Daoy (cell line): ENCODE measurements at regions not wholly inside any gene's neighbourhood (a gene's known extent, or its start where the extent isn't known, plus 50 kb on each side); places are given as distances from the start of the nearest gene placed in this dataset.
"Not testable (repeated sequence)": the region's sequence is repeated elsewhere in the genome, so short reads cannot be mapped to it uniquely, and the experiment has no call there.

Experiments
- DNase-seq: peaks from one replicate; pipeline ENCODE4 v3.0.0-alpha.2; 2015; ENCODE audit warnings: low read depth

- DNase-seq = no peak
Observed at GRCh38 chr17:22253007-22253406, 560.7 kb downstream of the KCNJ18 start.

- DNase-seq = no peak
Observed at GRCh38 chr17:22265807-22266206, 573.5 kb downstream of the KCNJ18 start.

- DNase-seq = peak; percentile 86
Observed at GRCh38 chr17:22266231-22266630, 573.9 kb downstream of the KCNJ18 start.

GRCh38 chr17:22267019-22267418, 574.7 kb downstream of the KCNJ18 start:
- DNase-seq = no peak

GRCh38 chr17:22268214-22268911, 576.0 kb downstream of the KCNJ18 start:
- DNase-seq = no peak

- no peak for DNase-seq
Observed at GRCh38 chr17:22268912-22269220, 576.5 kb downstream of the KCNJ18 start.

- no peak for DNase-seq
Observed at GRCh38 chr17:22270381-22270780, 578.1 kb downstream of the KCNJ18 start.

GRCh38 chr17:22270809-22271208, 578.5 kb downstream of the KCNJ18 start:
- not testable (repeated sequence) for DNase-seq

- DNase-seq = no peak
Observed at GRCh38 chr17:22272363-22273146, 580.2 kb downstream of the KCNJ18 start.

- DNase-seq = no peak
Observed at GRCh38 chr17:22273308-22273707, 581.0 kb downstream of the KCNJ18 start.

- DNase-seq = no peak
Observed at GRCh38 chr17:22277595-22277994, 585.3 kb downstream of the KCNJ18 start.

- no peak for DNase-seq
Observed at GRCh38 chr17:22278302-22279275, 586.3 kb downstream of the KCNJ18 start.

GRCh38 chr17:22286337-22287041, 594.2 kb downstream of the KCNJ18 start:
- DNase-seq = no peak

- not testable (repeated sequence) for DNase-seq
Observed at GRCh38 chr17:22298484-22298951, 606.2 kb downstream of the KCNJ18 start.

- no peak for DNase-seq
Observed at GRCh38 chr17:22300177-22300576, 607.9 kb downstream of the KCNJ18 start.

- DNase-seq = no peak
Observed at GRCh38 chr17:22300731-22301352, 608.5 kb downstream of the KCNJ18 start.

- no peak for DNase-seq
Observed at GRCh38 chr17:22301353-22301745, 609.0 kb downstream of the KCNJ18 start.

GRCh38 chr17:22303096-22303495, 610.8 kb downstream of the KCNJ18 start:
- no peak for DNase-seq

- no peak for DNase-seq
Observed at GRCh38 chr17:22303865-22304264, 611.5 kb downstream of the KCNJ18 start.

- peak; percentile 13 for DNase-seq
Observed at GRCh38 chr17:22304667-22305303, 612.5 kb downstream of the KCNJ18 start.
